ENCODE measurements at regions not wholly inside any gene's neighbourhood (a gene's known extent, or its start where the extent isn't known, plus 50 kb on each side); places are given as distances from the start of the nearest gene placed in this dataset.

DNA sequence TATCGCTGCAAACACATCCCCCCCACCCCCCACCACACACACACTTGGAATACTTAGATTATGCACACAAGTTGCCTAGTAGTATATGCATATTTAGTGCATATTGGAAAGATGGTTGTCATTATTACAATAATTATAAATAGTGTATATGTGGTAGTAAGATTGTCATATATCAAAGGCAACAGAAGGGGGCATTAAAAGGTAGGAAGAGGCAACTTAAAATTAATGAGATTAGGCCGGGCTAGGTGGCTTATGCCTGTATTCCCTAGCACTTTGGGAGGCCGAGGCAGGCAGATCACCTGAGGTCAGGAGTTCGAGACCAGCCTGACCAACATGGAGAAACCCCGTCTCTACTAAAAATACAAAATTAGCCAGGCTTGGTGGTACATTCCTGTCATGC lies 52.1 kb downstream of the GSC start:
- no peak overlapping the region for H3K4me3 Mint-ChIP-seq (ENCODE audit: unreplicated experiment)
- H3K27me3 Mint-ChIP-seq (ENCODE audit: insufficient read depth, unreplicated experiment), result peaks cover 14% of the 10 kb centered on the region
- H3K4me1 Mint-ChIP-seq (ENCODE audit: insufficient read depth, unreplicated experiment), result no peaks in the 10 kb centered on the region
- POLR2A ChIA-PET, result no interaction called here
- H3K9me3 Mint-ChIP-seq (ENCODE audit: unreplicated experiment), result no peaks in the 10 kb centered on the region
- TF ChIP-seq, protein P1, sequence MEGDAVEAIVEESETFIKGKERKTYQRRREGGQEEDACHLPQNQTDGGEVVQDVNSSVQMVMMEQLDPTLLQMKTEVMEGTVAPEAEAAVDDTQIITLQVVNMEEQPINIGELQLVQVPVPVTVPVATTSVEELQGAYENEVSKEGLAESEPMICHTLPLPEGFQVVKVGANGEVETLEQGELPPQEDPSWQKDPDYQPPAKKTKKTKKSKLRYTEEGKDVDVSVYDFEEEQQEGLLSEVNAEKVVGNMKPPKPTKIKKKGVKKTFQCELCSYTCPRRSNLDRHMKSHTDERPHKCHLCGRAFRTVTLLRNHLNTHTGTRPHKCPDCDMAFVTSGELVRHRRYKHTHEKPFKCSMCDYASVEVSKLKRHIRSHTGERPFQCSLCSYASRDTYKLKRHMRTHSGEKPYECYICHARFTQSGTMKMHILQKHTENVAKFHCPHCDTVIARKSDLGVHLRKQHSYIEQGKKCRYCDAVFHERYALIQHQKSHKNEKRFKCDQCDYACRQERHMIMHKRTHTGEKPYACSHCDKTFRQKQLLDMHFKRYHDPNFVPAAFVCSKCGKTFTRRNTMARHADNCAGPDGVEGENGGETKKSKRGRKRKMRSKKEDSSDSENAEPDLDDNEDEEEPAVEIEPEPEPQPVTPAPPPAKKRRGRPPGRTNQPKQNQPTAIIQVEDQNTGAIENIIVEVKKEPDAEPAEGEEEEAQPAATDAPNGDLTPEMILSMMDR (IDR thresholded peaks at IDR 0.05; ENCODE audit: unreplicated experiment), result peak; percentile 23
- H3K27ac Mint-ChIP-seq (ENCODE audit: low read depth, unreplicated experiment), result no peak overlapping the region
- CTCF ChIA-PET, result interaction anchor here (0.6 to 1.3 kb wide), 3 partner anchors 29 to 54 kb away, joined by 3 to 5 read pairs (median 3); no protein-coding TSS in a partner anchor
- H3K36me3 Mint-ChIP-seq (ENCODE audit: insufficient read depth, unreplicated experiment), result no peaks in the 10 kb centered on the region
- DNase-seq (ENCODE audit: unreplicated experiment), result peak; percentile 14
- no TSS peak for BruUV-seq (replicated peaks)
- intact Hi-C loops (cut with micrococcal nuclease), result loop anchor here (1.0 kb wide), 1 partner anchor 381 kb away; no protein-coding TSS in a partner anchor

DNA sequence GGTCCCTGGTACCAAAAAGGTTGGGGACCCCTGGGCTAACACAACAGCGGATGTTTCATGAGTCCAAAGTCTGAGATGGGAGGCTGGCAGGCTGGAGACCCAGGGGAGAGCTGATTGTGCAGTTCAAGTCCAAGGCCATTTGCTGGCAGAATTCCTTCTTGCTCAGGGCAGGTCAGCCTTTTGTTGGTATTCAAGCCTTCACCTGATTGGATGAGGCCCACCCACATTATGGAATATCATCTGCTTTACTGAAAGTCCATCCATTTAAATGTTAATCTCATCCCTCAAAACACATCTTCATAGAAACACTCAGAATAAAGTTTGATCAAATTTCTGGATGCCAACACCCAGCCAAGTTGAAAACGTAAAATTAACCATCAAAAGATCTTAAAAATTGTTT lies 52.9 kb downstream of the GSC start:
- intact Hi-C loops (cut with micrococcal nuclease), result loop anchor here (1.0 kb wide), 1 partner anchor 382 kb away; no protein-coding TSS in a partner anchor
- Mint-ChIP-seq H3K27ac (ENCODE audit: low read depth, unreplicated experiment) (no peak overlapping the region), H3K4me3 (ENCODE audit: unreplicated experiment) (no peak overlapping the region), H3K36me3 (ENCODE audit: insufficient read depth, unreplicated experiment) (no peaks in the 10 kb centered on the region), H3K4me1 (ENCODE audit: insufficient read depth, unreplicated experiment) (no peaks in the 10 kb centered on the region), H3K9me3 (ENCODE audit: unreplicated experiment) (no peaks in the 10 kb centered on the region), H3K27me3 (ENCODE audit: insufficient read depth, unreplicated experiment) (peaks cover 23% of the 10 kb centered on the region)
- TF ChIP-seq, protein P1 (IDR thresholded peaks at IDR 0.05; ENCODE audit: unreplicated experiment), result no peak
- CTCF ChIA-PET, result interaction anchor here (0.6 kb wide), 2 partner anchors 42 to 343 kb away, joined by 3 read pairs; no protein-coding TSS in a partner anchor
- no TSS peak for BruUV-seq (replicated peaks)
- POLR2A ChIA-PET, result no interaction called here
- no peak for DNase-seq (ENCODE audit: unreplicated experiment)

DNA sequence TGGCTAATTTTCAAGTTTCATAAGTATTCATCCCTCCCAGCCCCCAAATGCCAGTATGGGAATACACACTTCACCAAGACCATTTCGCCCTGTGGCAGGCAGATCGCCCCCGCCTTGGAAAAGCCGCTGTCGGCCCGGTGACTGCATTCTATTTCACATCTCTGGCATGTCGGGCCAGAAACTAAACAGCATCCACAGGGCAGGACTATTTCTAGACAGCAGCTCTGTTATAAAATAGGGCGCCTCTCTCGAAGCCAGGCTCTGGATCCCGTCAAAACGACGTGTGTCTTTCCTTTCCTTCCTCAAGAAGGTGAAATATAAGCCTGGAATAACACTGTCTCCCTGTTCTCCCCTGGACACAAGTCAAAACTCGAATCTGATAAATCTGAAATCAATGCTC lies 56.8 kb downstream of the GSC start:
- no peak overlapping the region for H3K27ac Mint-ChIP-seq (ENCODE audit: low read depth, unreplicated experiment)
- ChIA-PET CTCF (no interaction called here), POLR2A (no interaction called here)
- TF ChIP-seq, protein P1 (IDR thresholded peaks at IDR 0.05; ENCODE audit: unreplicated experiment), result no peak
- intact Hi-C loops (cut with micrococcal nuclease), result no loop called here
- H3K4me1 Mint-ChIP-seq (ENCODE audit: insufficient read depth, unreplicated experiment), result no peaks in the 10 kb centered on the region
- H3K36me3 Mint-ChIP-seq (ENCODE audit: insufficient read depth, unreplicated experiment), result no peaks in the 10 kb centered on the region
- H3K4me3 Mint-ChIP-seq (ENCODE audit: unreplicated experiment), result no peak overlapping the region
- H3K27me3 Mint-ChIP-seq (ENCODE audit: insufficient read depth, unreplicated experiment), result peaks cover 61% of the 10 kb centered on the region
- no peaks in the 10 kb centered on the region for H3K9me3 Mint-ChIP-seq (ENCODE audit: unreplicated experiment)
- DNase-seq (ENCODE audit: unreplicated experiment), result no peak
- BruUV-seq (replicated peaks), result no TSS peak

DNA sequence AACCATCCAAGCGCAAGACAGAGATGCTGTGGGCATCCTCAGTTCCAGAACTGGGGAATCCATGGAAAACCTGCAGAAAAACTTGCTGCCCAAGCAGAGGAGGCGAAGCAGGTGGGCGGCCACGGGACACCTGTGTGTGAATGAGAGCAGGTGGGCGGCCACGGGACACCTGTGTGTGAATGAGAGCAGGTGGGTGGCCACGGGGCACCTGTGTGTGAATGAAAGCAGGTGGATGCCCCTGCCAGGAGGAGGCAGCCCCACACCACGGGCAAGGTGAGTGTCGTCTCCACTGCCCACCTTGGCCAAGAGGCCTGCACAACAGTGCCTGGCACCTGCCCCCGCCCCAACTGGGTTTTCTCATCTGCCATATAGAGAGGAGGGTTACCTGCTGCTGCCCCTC lies 59.2 kb downstream of the GSC start:
- BruUV-seq (replicated peaks), result no TSS peak
- H3K4me3 Mint-ChIP-seq (ENCODE audit: unreplicated experiment), result no peak overlapping the region
- DNase-seq (ENCODE audit: unreplicated experiment), result no peak
- no peaks in the 10 kb centered on the region for H3K4me1 Mint-ChIP-seq (ENCODE audit: insufficient read depth, unreplicated experiment)
- ChIA-PET CTCF (no interaction called here), POLR2A (no interaction called here)
- TF ChIP-seq, protein P1 (IDR thresholded peaks at IDR 0.05; ENCODE audit: unreplicated experiment), result no peak
- H3K36me3 Mint-ChIP-seq (ENCODE audit: insufficient read depth, unreplicated experiment), result no peaks in the 10 kb centered on the region
- no peaks in the 10 kb centered on the region for H3K9me3 Mint-ChIP-seq (ENCODE audit: unreplicated experiment)
- H3K27ac Mint-ChIP-seq (ENCODE audit: low read depth, unreplicated experiment), result no peak overlapping the region
- intact Hi-C loops (cut with micrococcal nuclease), result no loop called here
- peaks cover 85% of the 10 kb centered on the region for H3K27me3 Mint-ChIP-seq (ENCODE audit: insufficient read depth, unreplicated experiment)

All from MCF 10A (cell line).